H9 (cell line): ENCODE measurements at regions not wholly inside any gene's neighbourhood (a gene's known extent, or its start where the extent isn't known, plus 50 kb on each side); places are given as distances from the start of the nearest gene placed in this dataset.

Source experiments
- DNase-seq: peaks from one replicate; pipeline ENCODE4 v3.0.0-alpha.2; 2017
- H2AFZ ChIP-seq: one replicate; pipeline ENCODE4 v1.6.1; 2013; ENCODE audit warnings: mild to moderate bottlenecking, low read length, control low read depth, moderate library complexity
- H2AK5ac ChIP-seq: 2 replicates; pipeline ENCODE4 v1.6.1; 2013; ENCODE audit warnings: low read length, control low read depth, mixed read lengths; ENCODE audit not compliant: insufficient read length
- H2BK120ac ChIP-seq: one replicate; pipeline ENCODE4 v1.6.1; 2013; ENCODE audit warnings: low read depth, mild to moderate bottlenecking, low read length, control low read depth, inconsistent platforms; ENCODE audit not compliant: poor library complexity, severe bottlenecking
- H2BK12ac ChIP-seq: 2 replicates; pipeline ENCODE4 v1.6.1; 2013; ENCODE audit warnings: low read length, control low read depth, mixed read lengths, low read depth; ENCODE audit not compliant: insufficient read length
- H2BK15ac ChIP-seq: 2 replicates; pipeline ENCODE4 v1.6.1; 2013; ENCODE audit warnings: low read depth, low read length, control low read depth
- H2BK20ac ChIP-seq: one replicate; pipeline ENCODE4 v1.6.1; 2013; ENCODE audit warnings: low read depth, mild to moderate bottlenecking, low read length, control low read depth, inconsistent platforms; ENCODE audit not compliant: poor library complexity, severe bottlenecking
- H2BK5ac ChIP-seq: 2 replicates; pipeline ENCODE4 v1.6.1; 2013; ENCODE audit warnings: low read length, control low read depth, mixed read lengths; ENCODE audit not compliant: insufficient read length
- H3K14ac ChIP-seq: 2 replicates; pipeline ENCODE4 v1.6.1; 2013; ENCODE audit warnings: low read length, control low read depth; ENCODE audit not compliant: insufficient read depth
- H3K18ac ChIP-seq: 2 replicates; pipeline ENCODE4 v1.6.1; 2013; ENCODE audit warnings: low read depth, mild to moderate bottlenecking, mixed read lengths, low read length, control low read depth; ENCODE audit not compliant: insufficient read length
- H3K23ac ChIP-seq: 2 replicates; pipeline ENCODE4 v1.6.1; 2013; ENCODE audit warnings: low read length, control low read depth, mixed read lengths, low read depth; ENCODE audit not compliant: insufficient read length
- H3K23me2 ChIP-seq: 2 replicates; pipeline ENCODE4 v1.6.1; 2013; ENCODE audit warnings: low read depth, mild to moderate bottlenecking, mixed read lengths, low read length, control low read depth; ENCODE audit not compliant: insufficient read length, poor library complexity, severe bottlenecking
- H3K27ac ChIP-seq: 2 replicates; pipeline ENCODE4 v1.5.1; 2013; ENCODE audit warnings: low read length, control low read depth, mixed read lengths, low read depth; ENCODE audit not compliant: insufficient read length
- H3K27me3 ChIP-seq: 2 replicates; pipeline ENCODE4 v1.6.1; 2013; ENCODE audit warnings: low read length, control low read depth, inconsistent platforms; ENCODE audit not compliant: insufficient read depth
- H3K4ac ChIP-seq: 2 replicates; pipeline ENCODE4 v1.6.1; 2013; ENCODE audit warnings: low read depth, mild to moderate bottlenecking, control low read depth, inconsistent platforms, low read length, moderate library complexity
- H3K4me1 ChIP-seq: 2 replicates; pipeline ENCODE4 v1.6.1; 2013; ENCODE audit warnings: low read length, control low read depth, inconsistent platforms; ENCODE audit not compliant: insufficient read depth
- H3K4me2 ChIP-seq: 2 replicates; pipeline ENCODE4 v1.6.1; 2013; ENCODE audit warnings: low read length, control low read depth, mixed read lengths; ENCODE audit not compliant: insufficient read length, insufficient read depth
- H3K56ac ChIP-seq: 2 replicates; pipeline ENCODE4 v1.6.1; 2013; ENCODE audit warnings: low read depth, mild to moderate bottlenecking, mixed read lengths, low read length, control low read depth; ENCODE audit not compliant: insufficient read length
- H3K79me1 ChIP-seq: 2 replicates; pipeline ENCODE4 v1.6.1; 2013; ENCODE audit warnings: low read depth, mild to moderate bottlenecking, moderate library complexity, low read length, control low read depth, inconsistent platforms; ENCODE audit not compliant: insufficient read depth, poor library complexity, severe bottlenecking
- H3K79me2 ChIP-seq: 2 replicates; pipeline ENCODE4 v1.6.1; 2013; ENCODE audit warnings: low read length, control low read depth, inconsistent platforms; ENCODE audit not compliant: insufficient read depth
- H3K9ac ChIP-seq: 2 replicates; pipeline ENCODE4 v1.6.1; 2013; ENCODE audit warnings: low read length, control low read depth, mixed read lengths; ENCODE audit not compliant: insufficient read length; ENCODE audit errors: extremely low read depth
- H3K9me3 ChIP-seq: one replicate; pipeline ENCODE4 v1.6.1; 2013; ENCODE audit warnings: low read depth, low read length, inconsistent platforms; ENCODE audit not compliant: control insufficient read depth
- H3T11ph ChIP-seq: one replicate; pipeline ENCODE4 v1.6.1; 2013; ENCODE audit warnings: mild to moderate bottlenecking, low read length, control low read depth, inconsistent platforms
- H4K20me1 ChIP-seq: one replicate; pipeline ENCODE4 v1.6.1; 2013; ENCODE audit not compliant: control insufficient read depth, insufficient read length, insufficient read depth
- H4K5ac ChIP-seq: 2 replicates; pipeline ENCODE4 v1.6.1; 2013; ENCODE audit warnings: low read depth, mild to moderate bottlenecking, mixed read lengths, low read length, control low read depth; ENCODE audit not compliant: insufficient read length
- H4K8ac ChIP-seq: replicated peaks from 2 replicates; pipeline ENCODE4 v1.6.1; 2013; ENCODE audit warnings: low read length, control low read depth, mixed read lengths, low read depth; ENCODE audit not compliant: insufficient read length
- H4K91ac ChIP-seq: 2 replicates; pipeline ENCODE4 v1.6.1; 2013; ENCODE audit warnings: low read depth, mild to moderate bottlenecking, moderate library complexity, mixed read lengths, low read length, control low read depth; ENCODE audit not compliant: insufficient read length
- H3K27ac Mint-ChIP-seq, 3 experiments: 2 replicates in 2 of 3; 3 replicates in 1 of 3; pipeline ENCODE4 v1.8.0; 2020 to 2021; ENCODE audit warnings: mixed read lengths in 3 of 3, mild to moderate bottlenecking in 1 of 3, moderate library complexity in 1 of 3
- H3K27me3 Mint-ChIP-seq: 2 replicates; pipeline ENCODE4 v1.8.0; 2021; ENCODE audit warnings: low read depth, mild to moderate bottlenecking, moderate library complexity, mixed read lengths
- H3K36me3 Mint-ChIP-seq, 3 experiments: 2 replicates in 2 of 3; 3 replicates in 1 of 3; pipeline ENCODE4 v1.8.0; 2020 to 2021; ENCODE audit warnings: low read depth in 3 of 3, mixed read lengths in 3 of 3; ENCODE audit not compliant: insufficient read depth in 1 of 3
- H3K4me1 Mint-ChIP-seq, 2 experiments: 2 replicates each; pipeline ENCODE4 v1.8.0; 2020; ENCODE audit warnings: mixed read lengths in 2 of 2
- H3K4me3 Mint-ChIP-seq, 2 experiments: 2 replicates in 1 of 2; 3 replicates in 1 of 2; pipeline ENCODE4 v1.8.0; 2020 to 2021; ENCODE audit warnings: mild to moderate bottlenecking in 2 of 2, mixed read lengths in 2 of 2, moderate library complexity in 1 of 2
- H3K9me3 Mint-ChIP-seq, 2 experiments: 2 replicates in 1 of 2; 3 replicates in 1 of 2; pipeline ENCODE4 v1.8.0; 2020; ENCODE audit warnings: mild to moderate bottlenecking in 2 of 2, mixed read lengths in 2 of 2, moderate library complexity in 1 of 2
- TF ChIP-seq, protein P1 (sequence below): fragments of 200-600 bp; sonication (generic); conservative IDR thresholded peaks from 3 replicates; pipeline ENCODE4 v1.8.0; 2021; ENCODE audit warnings: antibody characterized with exemption, mild to moderate bottlenecking

- Histone ChIP-seq H4K20me1 (no peaks in the 10 kb centered on the region), H3K27me3 (no peaks in the 10 kb centered on the region), H3T11ph (no peak overlapping the region), H2AFZ (no peak overlapping the region), H4K8ac (no peak overlapping the region), H4K5ac (no peak overlapping the region), H2BK20ac (no peak overlapping the region), H3K27ac (no peak overlapping the region), H3K79me1 (no peaks in the 10 kb centered on the region), H3K18ac (no peak overlapping the region), H3K4ac (no peak overlapping the region), H3K79me2 (no peaks in the 10 kb centered on the region), H3K4me1 (no peaks in the 10 kb centered on the region), H3K4me2 (no peak overlapping the region), H3K23me2 (no peaks in the 10 kb centered on the region), H3K14ac (no peak overlapping the region), H4K91ac (no peak overlapping the region), H3K23ac (no peak overlapping the region), H2BK15ac (no peak overlapping the region), H3K9me3 (no peaks in the 10 kb centered on the region), H2BK120ac (no peak overlapping the region), H3K9ac (no peak overlapping the region), H2BK5ac (no peak overlapping the region), H2BK12ac (no peak overlapping the region), H2AK5ac (no peak overlapping the region), H3K56ac (no peak overlapping the region)
- Mint-ChIP-seq H3K9me3 (no peaks in the 10 kb centered on the region; a peak in 2 of 5 replicates), H3K4me3 (no peak overlapping the region), H3K36me3 (no peaks in the 10 kb centered on the region), H3K27ac (no peak overlapping the region; a peak in 1 of 7 replicates), H3K4me1 (peaks cover 0 to 5% of the 10 kb centered on the region in 2 experiments; a peak in 2 of 4 replicates), H3K27me3 (no peaks in the 10 kb centered on the region)
- DNase-seq = no peak
- TF ChIP-seq, protein P1, sequence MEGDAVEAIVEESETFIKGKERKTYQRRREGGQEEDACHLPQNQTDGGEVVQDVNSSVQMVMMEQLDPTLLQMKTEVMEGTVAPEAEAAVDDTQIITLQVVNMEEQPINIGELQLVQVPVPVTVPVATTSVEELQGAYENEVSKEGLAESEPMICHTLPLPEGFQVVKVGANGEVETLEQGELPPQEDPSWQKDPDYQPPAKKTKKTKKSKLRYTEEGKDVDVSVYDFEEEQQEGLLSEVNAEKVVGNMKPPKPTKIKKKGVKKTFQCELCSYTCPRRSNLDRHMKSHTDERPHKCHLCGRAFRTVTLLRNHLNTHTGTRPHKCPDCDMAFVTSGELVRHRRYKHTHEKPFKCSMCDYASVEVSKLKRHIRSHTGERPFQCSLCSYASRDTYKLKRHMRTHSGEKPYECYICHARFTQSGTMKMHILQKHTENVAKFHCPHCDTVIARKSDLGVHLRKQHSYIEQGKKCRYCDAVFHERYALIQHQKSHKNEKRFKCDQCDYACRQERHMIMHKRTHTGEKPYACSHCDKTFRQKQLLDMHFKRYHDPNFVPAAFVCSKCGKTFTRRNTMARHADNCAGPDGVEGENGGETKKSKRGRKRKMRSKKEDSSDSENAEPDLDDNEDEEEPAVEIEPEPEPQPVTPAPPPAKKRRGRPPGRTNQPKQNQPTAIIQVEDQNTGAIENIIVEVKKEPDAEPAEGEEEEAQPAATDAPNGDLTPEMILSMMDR = no peak
These were observed 55.9 kb upstream of the IL15 start for GRCh38 chr4:141580523-141580922.
